H1 (cell line): ENCODE measurements at regions not wholly inside any gene's neighbourhood (a gene's known extent, or its start where the extent isn't known, plus 50 kb on each side); places are given as distances from the start of the nearest gene placed in this dataset.

Source experiments
- CHD1 ChIP-seq: IDR thresholded peaks from 2 replicates; pipeline ENCODE4 v1.6.1; 2012; ENCODE audit warnings: low read depth, low read length, improper control_type of control experiment
- CHD2 ChIP-seq: IDR thresholded peaks from 2 replicates; pipeline ENCODE4 v1.6.1; 2012; ENCODE audit warnings: low read length, improper control_type of control experiment
- CTCF ChIP-seq, 3 experiments: IDR thresholded peaks; 1 replicate in 2 of 3; 2 replicates in 1 of 3; pipeline versions ENCODE4 v1.5.1 to v1.6.1; 2011; ENCODE audit warnings: low read length in 3 of 3, mild to moderate bottlenecking in 3 of 3, inconsistent platforms in 2 of 3, low read depth in 1 of 3, moderate library complexity in 1 of 3; ENCODE audit not compliant: insufficient read depth in 1 of 3; ENCODE audit errors: control extremely low read depth in 1 of 3
- EZH2 ChIP-seq: fragments of 200-600 bp; sonication (generic); IDR thresholded peaks from 2 replicates; pipeline ENCODE4 v1.7.1; 2012; ENCODE audit warnings: low read depth, mild to moderate bottlenecking, moderate library complexity, low read length, inconsistent platforms; ENCODE audit not compliant: severe bottlenecking
- KDM1A ChIP-seq: fragments of 200-600, 300-600 bp; sonication (generic); IDR thresholded peaks from 2 replicates; pipeline ENCODE4 v1.7.1; 2016; ENCODE audit warnings: mild to moderate bottlenecking, low read length, borderline replicate concordance
- MAX ChIP-seq: IDR thresholded peaks from 2 replicates; pipeline ENCODE4 v1.6.1; 2012; ENCODE audit warnings: inconsistent platforms
- POLR2A ChIP-seq, 2 experiments: IDR thresholded peaks; 1 replicate in 1 of 2; 2 replicates in 1 of 2; pipeline ENCODE4 v1.6.1; 2011; ENCODE audit warnings: low read depth in 2 of 2, low read length in 2 of 2, mild to moderate bottlenecking in 2 of 2; ENCODE audit errors: control extremely low read depth in 1 of 2
- SP2 ChIP-seq: IDR thresholded peaks from 2 replicates; pipeline ENCODE4 v1.6.1; 2012; ENCODE audit warnings: mild to moderate bottlenecking, low read length, inconsistent platforms
- USF2 ChIP-seq: IDR thresholded peaks from 2 replicates; pipeline ENCODE4 v1.6.1; 2011; ENCODE audit warnings: low read length, improper control_type of control experiment
- YY1 ChIP-seq: IDR thresholded peaks from 2 replicates; pipeline ENCODE4 v1.6.1; 2011; ENCODE audit warnings: low read depth, mild to moderate bottlenecking, low read length

GRCh38 chr12:124455336-124455735, 112.1 kb downstream of the NCOR2 start:
- TF ChIP-seq POLR2A (IDR thresholded peaks at IDR 0.05; ENCODE audit: control extremely low read depth in 1 of 2, low read depth in 2 of 2, low read length in 2 of 2), result no peak
- TF ChIP-seq SP2, result no peak
- TF ChIP-seq CHD1, result no peak
- no peak for TF ChIP-seq YY1
- no peak for TF ChIP-seq KDM1A
- TF ChIP-seq USF2, result no peak
- TF ChIP-seq EZH2, result no peak
- no peak for TF ChIP-seq CTCF (IDR thresholded peaks at IDR 0.05; ENCODE audit: control extremely low read depth in 1 of 3, insufficient read depth in 1 of 3, low read depth in 1 of 3, low read length in 3 of 3)
- TF ChIP-seq CHD2, result no peak
- no peak for TF ChIP-seq MAX
